DND-41 (cell line): ENCODE measurements at regions not wholly inside any gene's neighbourhood (a gene's known extent, or its start where the extent isn't known, plus 50 kb on each side); places are given as distances from the start of the nearest gene placed in this dataset.

Experiments used
- ATAC-seq: fragments of 200-7000 bp; cut with Tn5 transposase; 3 replicates; pipeline ENCODE4 v1.9.1; 2021; ENCODE audit warnings: low read depth; ENCODE audit not compliant: insufficient read depth
- DNase-seq: peaks from one replicate; pipeline ENCODE4 v3.0.0-alpha.2; 2020
- H2AFZ ChIP-seq: 2 replicates; pipeline ENCODE4 v1.6.0; 2012; ENCODE audit warnings: low read depth, low read length
- H3K27ac ChIP-seq: 2 replicates; pipeline ENCODE4 v1.5.1; 2012; ENCODE audit warnings: low read length, inconsistent platforms
- H3K27me3 ChIP-seq: fragments of 200-600 bp; sonication (generic); 2 replicates; pipeline ENCODE4 v1.6.0; 2012; ENCODE audit warnings: low read length, mild to moderate bottlenecking, inconsistent platforms; ENCODE audit not compliant: insufficient read depth, poor library complexity
- H3K36me3 ChIP-seq: 2 replicates; pipeline ENCODE4 v1.5.1; 2012; ENCODE audit warnings: low read length, inconsistent platforms; ENCODE audit not compliant: insufficient read depth
- H3K4me1 ChIP-seq: 2 replicates; pipeline ENCODE4 v1.5.1; 2012; ENCODE audit warnings: mild to moderate bottlenecking, low read length; ENCODE audit not compliant: insufficient read depth
- H3K4me2 ChIP-seq: 2 replicates; pipeline ENCODE4 v1.6.0; 2012; ENCODE audit warnings: mild to moderate bottlenecking, moderate library complexity, low read length, inconsistent platforms; ENCODE audit not compliant: insufficient read depth
- H3K4me3 ChIP-seq, 2 experiments: fragments of 200-600 bp in 1 of 2; shearing (Covaris generic) in 1 of 2; 2 replicates each; pipeline ENCODE4 v1.5.1; 2012 to 2016; ENCODE audit warnings: inconsistent platforms in 2 of 2, low read length in 2 of 2, mild to moderate bottlenecking in 2 of 2, low read depth in 1 of 2, moderate library complexity in 1 of 2
- H3K79me2 ChIP-seq: 2 replicates; pipeline ENCODE4 v1.6.0; 2012; ENCODE audit warnings: low read length, inconsistent platforms; ENCODE audit not compliant: insufficient read depth
- H3K9ac ChIP-seq: 2 replicates; pipeline ENCODE4 v1.6.0; 2012; ENCODE audit warnings: low read depth, mild to moderate bottlenecking, inconsistent platforms, low read length, moderate library complexity
- H3K9me3 ChIP-seq: 2 replicates; pipeline ENCODE4 v1.5.1; 2012; ENCODE audit warnings: low read length, moderate library complexity, mild to moderate bottlenecking, inconsistent platforms; ENCODE audit not compliant: insufficient read depth, severe bottlenecking
- H4K20me1 ChIP-seq: 2 replicates; pipeline ENCODE4 v1.6.0; 2012; ENCODE audit warnings: low read length; ENCODE audit not compliant: insufficient read depth
- CTCF ChIP-seq: IDR thresholded peaks from 2 replicates; pipeline ENCODE4 v1.5.1; 2012; ENCODE audit warnings: borderline replicate concordance, low read length, moderate library complexity, mild to moderate bottlenecking; ENCODE audit not compliant: poor library complexity, severe bottlenecking; ENCODE audit errors: extremely low read depth
- EZH2 ChIP-seq: IDR thresholded peaks from 3 replicates; pipeline ENCODE4 v1.6.1; 2012; ENCODE audit warnings: borderline replicate concordance, low read depth, mild to moderate bottlenecking, moderate library complexity, low read length, inconsistent platforms; ENCODE audit not compliant: severe bottlenecking

GRCh38 chr2:230650585-230651137 is 62.0 kb upstream of the CAB39 start:
- Histone ChIP-seq H3K36me3 (no peaks in the 10 kb centered on the region), H3K79me2 (no peaks in the 10 kb centered on the region), H3K27ac (no peak overlapping the region), H4K20me1 (no peaks in the 10 kb centered on the region), H3K4me2 (no peak overlapping the region), H3K27me3 (no peaks in the 10 kb centered on the region), H3K4me3 (no peak overlapping the region), H3K4me1 (no peaks in the 10 kb centered on the region), H3K9me3 (no peaks in the 10 kb centered on the region), H2AFZ (no peak overlapping the region), H3K9ac (no peak overlapping the region)
- DNase-seq (no peak), ATAC-seq (no peak)
- TF ChIP-seq EZH2 (no peak), CTCF (no peak)

DNA sequence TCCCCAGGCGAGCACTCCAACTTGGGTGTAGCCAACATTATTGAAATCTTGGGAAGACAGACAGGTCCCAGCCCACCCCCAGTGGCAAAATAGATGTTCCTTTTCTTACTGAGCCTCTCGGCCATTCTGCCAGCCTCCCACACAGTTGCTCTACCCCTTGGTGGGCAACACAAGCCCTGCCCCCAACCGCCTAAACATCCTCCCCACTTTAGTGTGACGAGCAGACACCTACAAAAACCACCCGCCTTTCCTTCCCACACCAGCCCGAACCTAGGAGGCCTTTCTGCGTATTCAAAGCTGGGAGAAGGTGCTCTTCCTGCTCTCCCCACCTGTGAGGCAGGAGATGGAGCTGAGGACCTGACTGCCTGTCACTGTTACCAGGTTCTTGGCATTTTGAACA is 58.6 kb upstream of the CAB39 start:
- Histone ChIP-seq H3K4me1 (no peaks in the 10 kb centered on the region), H2AFZ (no peak overlapping the region), H3K4me2 (no peak overlapping the region), H3K27ac (no peak overlapping the region), H3K27me3 (no peaks in the 10 kb centered on the region), H4K20me1 (no peaks in the 10 kb centered on the region), H3K9me3 (no peaks in the 10 kb centered on the region), H3K4me3 (no peak overlapping the region), H3K36me3 (no peaks in the 10 kb centered on the region), H3K79me2 (no peaks in the 10 kb centered on the region), H3K9ac (no peak overlapping the region)
- ATAC-seq, result no peak
- no peak for DNase-seq
- TF ChIP-seq EZH2 (no peak), CTCF (no peak)

DNA sequence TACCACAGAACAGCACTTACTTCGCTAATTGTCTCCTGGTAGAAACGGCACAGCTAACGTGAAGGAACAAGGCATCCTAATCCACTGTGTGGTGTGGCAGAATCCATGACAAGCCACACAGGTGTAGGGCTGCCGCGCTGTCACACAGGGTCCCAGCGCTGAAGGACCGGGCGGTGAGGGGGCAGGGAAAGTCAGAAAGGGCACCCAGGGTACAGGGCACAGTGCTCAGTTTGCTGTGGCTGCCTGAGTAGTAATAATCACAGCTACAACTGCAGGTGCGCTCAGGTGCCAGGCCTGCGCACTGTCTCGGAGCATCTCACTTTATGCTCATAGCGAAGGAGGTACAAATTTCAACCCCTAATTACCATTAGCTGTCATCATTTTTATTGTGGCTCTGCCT is 55.2 kb upstream of the CAB39 start:
- no peaks in the 10 kb centered on the region for H3K36me3 ChIP-seq
- no peak overlapping the region for H3K4me3 ChIP-seq
- H3K9me3 ChIP-seq, result no peaks in the 10 kb centered on the region
- H2AFZ ChIP-seq, result no peak overlapping the region
- DNase-seq (no peak), ATAC-seq (no peak)
- H3K27me3 ChIP-seq, result no peaks in the 10 kb centered on the region
- H3K4me1 ChIP-seq, result peaks cover 4% of the 10 kb centered on the region; the same call in 1 of the 2 replicates
- H3K79me2 ChIP-seq, result no peaks in the 10 kb centered on the region
- no peak overlapping the region for H3K27ac ChIP-seq
- no peak for TF ChIP-seq EZH2
- H4K20me1 ChIP-seq, result no peaks in the 10 kb centered on the region
- H3K9ac ChIP-seq, result no peak overlapping the region
- H3K4me2 ChIP-seq, result no peak overlapping the region

DNA sequence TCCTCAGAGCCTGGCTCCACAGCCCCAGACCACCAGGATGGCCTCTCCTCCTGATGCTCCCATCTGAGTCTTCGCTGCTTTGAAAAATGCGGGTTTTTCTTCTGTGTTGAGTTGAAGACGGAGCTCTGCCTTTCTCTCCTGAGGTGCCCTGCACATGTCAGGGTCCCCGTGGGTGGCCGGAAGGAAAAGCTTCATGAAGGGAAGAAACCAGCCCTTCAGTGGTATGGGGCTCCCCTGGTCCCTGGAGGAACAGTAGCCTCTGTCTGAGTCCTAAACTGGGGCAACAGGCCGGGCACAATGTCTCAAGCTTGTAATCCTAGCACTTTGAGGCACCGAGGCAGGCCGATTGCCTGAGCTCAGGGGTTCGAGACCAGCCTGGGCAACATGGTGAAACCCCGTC is 54.7 kb upstream of the CAB39 start:
- H3K27me3 ChIP-seq, result no peaks in the 10 kb centered on the region
- H4K20me1 ChIP-seq, result no peaks in the 10 kb centered on the region
- H3K36me3 ChIP-seq, result no peaks in the 10 kb centered on the region
- H3K9me3 ChIP-seq, result no peaks in the 10 kb centered on the region
- no peak overlapping the region for H3K27ac ChIP-seq
- ATAC-seq (no peak), DNase-seq (no peak)
- peaks cover 4% of the 10 kb centered on the region; the same call in 1 of the 2 replicates for H3K4me1 ChIP-seq
- H2AFZ ChIP-seq, result no peak overlapping the region
- H3K9ac ChIP-seq, result no peak overlapping the region
- H3K4me2 ChIP-seq, result no peak overlapping the region
- H3K79me2 ChIP-seq, result no peaks in the 10 kb centered on the region
- TF ChIP-seq EZH2 (no peak), CTCF (no peak)
- H3K4me3 ChIP-seq, result no peak overlapping the region
